ENCODE measurements at regions not wholly inside any gene's neighbourhood (a gene's known extent, or its start where the extent isn't known, plus 50 kb on each side); places are given as distances from the start of the nearest gene placed in this dataset.

GRCh38 chr3:18593231-18593630 lies 168.1 kb upstream of the SATB1 start:
- no peak for TF ChIP-seq POLR2A (IDR thresholded peaks at IDR 0.05)
- TF ChIP-seq, protein P1, sequence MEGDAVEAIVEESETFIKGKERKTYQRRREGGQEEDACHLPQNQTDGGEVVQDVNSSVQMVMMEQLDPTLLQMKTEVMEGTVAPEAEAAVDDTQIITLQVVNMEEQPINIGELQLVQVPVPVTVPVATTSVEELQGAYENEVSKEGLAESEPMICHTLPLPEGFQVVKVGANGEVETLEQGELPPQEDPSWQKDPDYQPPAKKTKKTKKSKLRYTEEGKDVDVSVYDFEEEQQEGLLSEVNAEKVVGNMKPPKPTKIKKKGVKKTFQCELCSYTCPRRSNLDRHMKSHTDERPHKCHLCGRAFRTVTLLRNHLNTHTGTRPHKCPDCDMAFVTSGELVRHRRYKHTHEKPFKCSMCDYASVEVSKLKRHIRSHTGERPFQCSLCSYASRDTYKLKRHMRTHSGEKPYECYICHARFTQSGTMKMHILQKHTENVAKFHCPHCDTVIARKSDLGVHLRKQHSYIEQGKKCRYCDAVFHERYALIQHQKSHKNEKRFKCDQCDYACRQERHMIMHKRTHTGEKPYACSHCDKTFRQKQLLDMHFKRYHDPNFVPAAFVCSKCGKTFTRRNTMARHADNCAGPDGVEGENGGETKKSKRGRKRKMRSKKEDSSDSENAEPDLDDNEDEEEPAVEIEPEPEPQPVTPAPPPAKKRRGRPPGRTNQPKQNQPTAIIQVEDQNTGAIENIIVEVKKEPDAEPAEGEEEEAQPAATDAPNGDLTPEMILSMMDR (IDR thresholded peaks at IDR 0.05), result no peak
